ENCODE measurements at regions not wholly inside any gene's neighbourhood (a gene's known extent, or its start where the extent isn't known, plus 50 kb on each side); places are given as distances from the start of the nearest gene placed in this dataset.

DNA sequence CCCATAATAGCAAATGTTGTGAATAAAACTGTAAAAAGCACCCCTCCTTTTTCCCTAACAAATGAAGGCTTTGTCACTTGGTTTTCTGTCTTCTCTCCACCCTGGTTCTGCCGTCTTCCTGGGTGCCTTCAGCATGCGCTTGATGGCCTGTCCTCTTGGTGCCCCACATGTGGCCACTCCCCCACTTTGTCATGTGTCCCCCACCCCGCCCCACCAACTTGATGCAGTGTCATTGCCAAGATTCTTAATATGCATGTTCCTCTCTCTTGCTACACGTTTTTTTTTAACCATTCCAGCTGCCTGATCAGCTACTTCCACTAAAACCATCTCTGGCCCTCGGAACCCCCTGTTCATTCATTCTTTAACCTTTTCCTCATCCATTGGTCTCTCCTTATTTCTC lies 340.3 kb downstream of the QKI start:
- Histone ChIP-seq H4K20me1 (ENCODE audit: insufficient read depth, low read length) (no peaks in the 10 kb centered on the region), H3K4me2 (ENCODE audit: low read depth, low read length) (no peak overlapping the region), H3K9ac (ENCODE audit: insufficient read depth, low read depth, low read length) (no peak overlapping the region), H3K27me3 (ENCODE audit: control insufficient read depth in 1 of 2, insufficient read depth in 2 of 2, low read length in 2 of 2) (peaks cover 3 to 17% of the 10 kb centered on the region in 2 experiments; a peak in 2 of 5 replicates), H3K36me3 (replicated peaks in 1 of 2; ENCODE audit: control insufficient read depth in 1 of 2, insufficient read depth in 2 of 2, low read length in 2 of 2) (no peaks in the 10 kb centered on the region), H3K4me1 (ENCODE audit: insufficient read depth, low read length) (no peaks in the 10 kb centered on the region), H2AFZ (ENCODE audit: low read length) (no peak overlapping the region), H3K27ac (ENCODE audit: extremely low read length, insufficient read depth, low read length) (no peak overlapping the region), H3K79me2 (ENCODE audit: insufficient read depth, low read length) (no peaks in the 10 kb centered on the region), H3K9me3 (ENCODE audit: low read length) (no peaks in the 10 kb centered on the region), H3K4me3 (replicated peaks in 1 of 3; ENCODE audit: insufficient read depth in 1 of 3, low read depth in 2 of 3, low read length in 3 of 3) (no peak overlapping the region)
- ChIA-PET POLR2A (no interaction called here), CTCF (ENCODE audit: low intra/inter-chr PET ratio, low total read pairs) (no interaction called here)
- BruUV-seq (replicated peaks): no TSS peak
- 30% methylated on average over 5 of the region's 5 CpGs for WGBS (ENCODE audit: low lambda C conversion rate)
- no peak for TF ChIP-seq STAG1 (CRISPR knock-in tag; IDR thresholded peaks at IDR 0.05)
- DNase-seq (ENCODE audit: low spot score) (no peak), ATAC-seq (no peak), FAIRE-seq (no peak)
- in situ Hi-C loops (cut with HindIII; ENCODE audit: extremely low pct_ligation_motif_present, low pct_unique_long_range_greater_than_20kb): no loop called here
- intact Hi-C loops (cut with micrococcal nuclease; ENCODE audit: unreplicated experiment): no loop called here

DNA sequence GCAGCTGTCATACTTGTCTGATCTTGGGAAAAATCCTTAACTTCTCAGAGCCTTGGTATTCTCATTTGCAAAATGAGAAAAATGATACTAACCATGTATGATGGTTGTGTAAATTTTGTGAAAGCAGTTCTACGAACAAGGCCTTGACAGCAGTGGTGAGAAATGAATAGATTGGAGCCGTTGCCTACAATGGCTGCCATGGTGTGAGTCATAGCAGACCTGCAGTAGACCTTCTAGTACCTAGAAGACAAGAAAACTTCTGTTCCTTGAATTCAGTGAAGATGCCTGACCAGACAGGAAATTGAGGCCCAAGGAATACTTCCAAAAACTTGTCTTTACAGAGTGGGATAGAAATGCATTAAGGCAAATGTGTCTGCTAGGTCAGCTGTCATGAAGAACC lies 338.9 kb downstream of the QKI start:
- H3K9ac ChIP-seq (ENCODE audit: insufficient read depth, low read depth, low read length): no peak overlapping the region
- TF ChIP-seq STAG1 (CRISPR knock-in tag; IDR thresholded peaks at IDR 0.05): no peak
- TF ChIP-seq, protein P1, sequence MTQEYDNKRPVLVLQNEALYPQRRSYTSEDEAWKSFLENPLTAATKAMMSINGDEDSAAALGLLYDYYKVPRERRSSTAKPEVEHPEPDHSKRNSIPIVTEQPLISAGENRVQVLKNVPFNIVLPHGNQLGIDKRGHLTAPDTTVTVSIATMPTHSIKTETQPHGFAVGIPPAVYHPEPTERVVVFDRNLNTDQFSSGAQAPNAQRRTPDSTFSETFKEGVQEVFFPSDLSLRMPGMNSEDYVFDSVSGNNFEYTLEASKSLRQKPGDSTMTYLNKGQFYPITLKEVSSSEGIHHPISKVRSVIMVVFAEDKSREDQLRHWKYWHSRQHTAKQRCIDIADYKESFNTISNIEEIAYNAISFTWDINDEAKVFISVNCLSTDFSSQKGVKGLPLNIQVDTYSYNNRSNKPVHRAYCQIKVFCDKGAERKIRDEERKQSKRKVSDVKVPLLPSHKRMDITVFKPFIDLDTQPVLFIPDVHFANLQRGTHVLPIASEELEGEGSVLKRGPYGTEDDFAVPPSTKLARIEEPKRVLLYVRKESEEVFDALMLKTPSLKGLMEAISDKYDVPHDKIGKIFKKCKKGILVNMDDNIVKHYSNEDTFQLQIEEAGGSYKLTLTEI (CRISPR knock-in tag; conservative IDR thresholded peaks at IDR 0.05): no peak
- 29% methylated on average over 2 of the region's 2 CpGs for WGBS (ENCODE audit: low lambda C conversion rate)
- H3K4me2 ChIP-seq (ENCODE audit: low read depth, low read length): no peak overlapping the region
- intact Hi-C loops (cut with micrococcal nuclease; ENCODE audit: unreplicated experiment): no loop called here
- H3K4me3 ChIP-seq (replicated peaks in 1 of 3; ENCODE audit: insufficient read depth in 1 of 3, low read depth in 2 of 3, low read length in 3 of 3): no peak overlapping the region
- ChIA-PET CTCF (ENCODE audit: low intra/inter-chr PET ratio, low total read pairs) (no interaction called here), POLR2A (no interaction called here)
- H3K79me2 ChIP-seq (ENCODE audit: insufficient read depth, low read length): no peaks in the 10 kb centered on the region
- ATAC-seq (no peak), FAIRE-seq (no peak), DNase-seq (ENCODE audit: low spot score) (no peak)
- H4K20me1 ChIP-seq (ENCODE audit: insufficient read depth, low read length): no peaks in the 10 kb centered on the region
- H3K9me3 ChIP-seq (ENCODE audit: low read length): no peaks in the 10 kb centered on the region
- H2AFZ ChIP-seq (ENCODE audit: low read length): no peak overlapping the region
- no peak overlapping the region for H3K27ac ChIP-seq (ENCODE audit: extremely low read length, insufficient read depth, low read length)
- H3K27me3 ChIP-seq (ENCODE audit: control insufficient read depth in 1 of 2, insufficient read depth in 2 of 2, low read length in 2 of 2): peaks cover 3 to 10% of the 10 kb centered on the region in 2 experiments; a peak in 2 of 5 replicates
- in situ Hi-C loops (cut with HindIII; ENCODE audit: extremely low pct_ligation_motif_present, low pct_unique_long_range_greater_than_20kb): no loop called here
- no peaks in the 10 kb centered on the region for H3K36me3 ChIP-seq (replicated peaks in 1 of 2; ENCODE audit: control insufficient read depth in 1 of 2, insufficient read depth in 2 of 2, low read length in 2 of 2)
- no TSS peak for BruUV-seq (replicated peaks)
- no peaks in the 10 kb centered on the region for H3K4me1 ChIP-seq (ENCODE audit: insufficient read depth, low read length)

Data from HepG2 (cell line).